ENCODE measurements at regions not wholly inside any gene's neighbourhood (a gene's known extent, or its start where the extent isn't known, plus 50 kb on each side); places are given as distances from the start of the nearest gene placed in this dataset.

DNA sequence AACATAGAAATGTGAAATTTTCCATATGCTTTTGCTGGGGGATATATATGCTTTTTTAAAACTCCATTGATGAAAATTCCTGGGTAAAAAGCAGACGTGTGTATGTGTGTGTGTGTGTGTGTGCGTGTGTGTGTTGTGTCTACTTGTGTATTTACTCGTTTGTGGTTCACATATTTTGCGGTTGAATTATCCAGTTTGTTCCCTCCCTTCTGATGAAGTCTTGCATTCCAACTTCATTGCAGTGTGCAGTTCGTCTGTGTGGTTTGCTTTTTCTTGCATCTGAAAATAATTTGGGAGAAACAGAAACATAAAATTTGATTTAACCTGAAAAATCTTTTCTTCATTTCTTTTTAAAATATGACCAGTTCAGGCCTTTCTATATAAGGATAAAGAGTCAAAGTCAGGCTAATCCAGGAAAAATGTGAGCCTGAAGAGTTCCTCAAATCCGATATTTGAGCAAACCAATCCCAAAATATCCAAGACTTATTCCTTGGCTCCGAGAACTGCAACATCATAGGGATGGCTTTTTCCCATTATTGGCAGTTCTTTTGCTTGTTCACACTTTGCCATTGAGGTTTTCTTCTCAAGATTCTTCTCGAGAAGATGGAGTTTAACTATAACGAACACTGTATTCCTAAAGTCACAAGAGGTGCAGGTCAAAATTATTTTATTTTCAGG, 202.2 kb upstream of the CCN2 start:
- no peak overlapping the region for H3K4me3 Mint-ChIP-seq
- no peaks in the 10 kb centered on the region for H3K36me3 Mint-ChIP-seq

DNA sequence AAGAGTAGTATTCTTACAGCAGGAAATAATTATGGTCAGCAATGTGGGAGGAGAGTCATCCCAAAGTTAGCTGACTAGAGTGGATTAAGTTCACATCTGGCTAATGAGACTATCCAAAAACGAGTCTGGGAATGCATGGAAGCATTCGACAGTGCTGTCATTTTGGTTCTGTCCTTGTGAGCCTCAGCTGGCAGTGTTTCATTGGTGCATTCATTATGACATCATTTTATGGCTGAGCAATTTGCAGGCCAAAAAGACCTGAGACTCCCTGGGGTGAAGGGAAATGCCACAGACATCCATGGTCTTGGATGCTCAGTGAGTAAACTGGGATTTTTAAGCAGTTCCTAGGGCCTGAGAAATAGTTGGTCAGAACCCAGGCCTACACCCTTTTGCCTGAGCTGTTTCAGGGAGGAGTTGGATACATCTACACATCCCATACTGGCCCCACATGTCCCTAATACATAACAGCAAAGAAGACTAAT, 196.4 kb upstream of the CCN2 start:
- no peaks in the 10 kb centered on the region for H3K27me3 Mint-ChIP-seq
- H3K9me3 Mint-ChIP-seq = peaks cover 0 to 4% (median 0%) of the 10 kb centered on the region in 7 donors
- H3K27me3 ChIP-seq (ENCODE audit: control insufficient read depth, insufficient read depth, low read length) = no peaks in the 10 kb centered on the region
- no peaks in the 10 kb centered on the region for H3K4me1 ChIP-seq (ENCODE audit: control insufficient read depth, insufficient read depth, low read length, poor library complexity, severe bottlenecking)
- H3K4me3 Mint-ChIP-seq = no peak overlapping the region
- no peaks in the 10 kb centered on the region for H3K36me3 ChIP-seq (ENCODE audit: control insufficient read depth, insufficient read depth, low read length)
- no peak for ATAC-seq (ENCODE audit: low read depth in 2 of 2)
- H3K4me3 ChIP-seq (ENCODE audit: low read depth, low read length) = no peak overlapping the region
- no peaks in the 10 kb centered on the region for H3K9me3 ChIP-seq (ENCODE audit: control insufficient read depth in 2 of 2, low read length in 2 of 2)
- DNase-seq = no peak
- no peaks in the 10 kb centered on the region for H3K36me3 Mint-ChIP-seq
- no peak overlapping the region for H3K27ac Mint-ChIP-seq
- no peak overlapping the region for H3K27ac ChIP-seq (ENCODE audit: insufficient read depth, low read length, poor library complexity, severe bottlenecking)
- H3K4me1 Mint-ChIP-seq = no peaks in the 10 kb centered on the region

More for the DNA sequence above, 202.2 kb upstream of the CCN2 start:
- no peaks in the 10 kb centered on the region for H3K4me1 ChIP-seq (ENCODE audit: control insufficient read depth, insufficient read depth, low read length, poor library complexity, severe bottlenecking)
- DNase-seq (no peak), ATAC-seq (ENCODE audit: low read depth in 2 of 2) (no peak)
- no peaks in the 10 kb centered on the region for H3K36me3 ChIP-seq (ENCODE audit: control insufficient read depth, insufficient read depth, low read length)
- no peak overlapping the region for H3K27ac ChIP-seq (ENCODE audit: insufficient read depth, low read length, poor library complexity, severe bottlenecking)
- H3K27me3 Mint-ChIP-seq = no peaks in the 10 kb centered on the region
- H3K4me3 ChIP-seq (ENCODE audit: low read depth, low read length) = no peak overlapping the region
- H3K9me3 Mint-ChIP-seq = peaks cover 0 to 5% (median 0%) of the 10 kb centered on the region in 7 donors
- H3K27ac Mint-ChIP-seq = no peak overlapping the region
- H3K27me3 ChIP-seq (ENCODE audit: control insufficient read depth, insufficient read depth, low read length) = no peaks in the 10 kb centered on the region
- no peaks in the 10 kb centered on the region for H3K9me3 ChIP-seq (ENCODE audit: control insufficient read depth in 2 of 2, low read length in 2 of 2)
- no peaks in the 10 kb centered on the region for H3K4me1 Mint-ChIP-seq

DNA sequence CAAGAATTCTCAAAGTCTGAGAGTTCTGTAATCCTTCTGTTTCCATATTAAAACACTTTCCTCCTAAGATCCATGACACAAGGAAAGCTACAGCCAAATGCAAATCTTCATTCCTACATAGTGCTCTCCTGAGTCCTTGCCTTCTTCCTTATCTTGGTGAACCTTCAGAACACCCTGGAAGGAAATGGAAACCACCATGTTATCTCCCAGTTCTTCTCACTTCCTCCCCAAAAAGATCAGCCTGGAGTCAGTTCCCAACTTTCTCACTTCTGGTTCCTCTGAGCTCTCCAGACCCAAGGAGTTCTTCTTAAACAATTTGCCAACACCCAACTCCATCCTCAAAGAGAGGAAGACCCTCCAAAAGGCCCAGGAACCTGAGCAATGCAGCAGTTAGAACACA, 193.3 kb upstream of the CCN2 start:
- Histone ChIP-seq H3K27me3 (ENCODE audit: control insufficient read depth, insufficient read depth, low read length) (no peaks in the 10 kb centered on the region), H3K4me1 (ENCODE audit: control insufficient read depth, insufficient read depth, low read length, poor library complexity, severe bottlenecking) (no peaks in the 10 kb centered on the region), H3K27ac (ENCODE audit: insufficient read depth, low read length, poor library complexity, severe bottlenecking) (no peak overlapping the region), H3K9me3 (ENCODE audit: control insufficient read depth in 2 of 2, low read length in 2 of 2) (no peaks in the 10 kb centered on the region), H3K36me3 (ENCODE audit: control insufficient read depth, insufficient read depth, low read length) (no peaks in the 10 kb centered on the region), H3K4me3 (ENCODE audit: low read depth, low read length) (no peak overlapping the region)
- DNase-seq = no peak
- ATAC-seq (ENCODE audit: low read depth in 2 of 2) = no peak
- H3K4me1 Mint-ChIP-seq = no peaks in the 10 kb centered on the region
- no peak overlapping the region for H3K4me3 Mint-ChIP-seq
- no peaks in the 10 kb centered on the region for H3K27me3 Mint-ChIP-seq
- no peaks in the 10 kb centered on the region for H3K9me3 Mint-ChIP-seq
- no peaks in the 10 kb centered on the region for H3K36me3 Mint-ChIP-seq
- no peak overlapping the region for H3K27ac Mint-ChIP-seq

DNA sequence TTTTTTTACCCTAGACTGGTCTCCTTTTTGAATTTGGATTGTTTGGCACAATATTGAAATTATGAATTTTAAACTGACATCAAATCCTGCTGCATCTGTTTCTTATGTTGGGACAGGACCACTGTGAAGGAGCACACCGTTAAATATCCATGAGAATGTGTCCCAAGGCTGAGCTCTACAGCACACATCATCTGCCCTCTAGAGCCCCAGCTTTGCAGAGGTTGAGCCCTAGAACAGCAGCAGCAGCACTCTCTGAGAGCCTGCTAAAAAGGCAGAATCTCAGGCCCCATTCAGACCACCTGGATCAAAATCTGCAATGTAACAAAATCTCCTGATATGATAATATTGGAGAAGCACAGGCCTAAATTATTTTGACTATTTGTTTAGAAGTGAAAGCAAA, 192.1 kb upstream of the CCN2 start:
- no peak overlapping the region for H3K27ac ChIP-seq (ENCODE audit: insufficient read depth, low read length, poor library complexity, severe bottlenecking)
- ATAC-seq (ENCODE audit: low read depth in 2 of 2) (no peak), DNase-seq (no peak)
- no peak overlapping the region for H3K4me3 Mint-ChIP-seq
- H3K4me1 Mint-ChIP-seq = no peaks in the 10 kb centered on the region
- H3K4me3 ChIP-seq (ENCODE audit: low read depth, low read length) = no peak overlapping the region
- no peaks in the 10 kb centered on the region for H3K9me3 Mint-ChIP-seq
- no peaks in the 10 kb centered on the region for H3K36me3 ChIP-seq (ENCODE audit: control insufficient read depth, insufficient read depth, low read length)
- no peaks in the 10 kb centered on the region for H3K27me3 Mint-ChIP-seq
- H3K36me3 Mint-ChIP-seq = no peaks in the 10 kb centered on the region
- no peaks in the 10 kb centered on the region for H3K9me3 ChIP-seq (ENCODE audit: control insufficient read depth in 2 of 2, low read length in 2 of 2)
- H3K27ac Mint-ChIP-seq = no peak overlapping the region
- no peaks in the 10 kb centered on the region for H3K27me3 ChIP-seq (ENCODE audit: control insufficient read depth, insufficient read depth, low read length)
- no peaks in the 10 kb centered on the region for H3K4me1 ChIP-seq (ENCODE audit: control insufficient read depth, insufficient read depth, low read length, poor library complexity, severe bottlenecking)

DNA sequence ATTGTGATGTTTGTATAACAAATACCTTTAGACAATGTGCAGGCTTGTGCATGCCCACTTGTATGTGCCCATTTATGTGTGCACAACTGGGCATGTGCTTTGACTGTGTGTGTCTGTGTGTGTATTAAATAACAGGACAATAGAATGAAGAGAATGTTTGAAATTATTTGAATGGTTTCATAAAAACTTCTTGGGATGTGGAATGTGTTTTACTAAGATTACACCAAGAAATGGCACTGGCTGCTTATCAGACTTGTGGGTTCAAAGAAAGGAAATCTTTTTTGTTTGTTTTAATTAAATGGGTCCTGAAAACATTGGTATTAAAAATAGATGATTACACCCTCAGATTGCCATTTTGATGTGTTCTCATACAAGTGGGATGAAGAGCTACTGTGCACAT, 191.6 kb upstream of the CCN2 start:
- Mint-ChIP-seq H3K4me3 (no peak overlapping the region), H3K27me3 (no peaks in the 10 kb centered on the region), H3K36me3 (no peaks in the 10 kb centered on the region)

DNA sequence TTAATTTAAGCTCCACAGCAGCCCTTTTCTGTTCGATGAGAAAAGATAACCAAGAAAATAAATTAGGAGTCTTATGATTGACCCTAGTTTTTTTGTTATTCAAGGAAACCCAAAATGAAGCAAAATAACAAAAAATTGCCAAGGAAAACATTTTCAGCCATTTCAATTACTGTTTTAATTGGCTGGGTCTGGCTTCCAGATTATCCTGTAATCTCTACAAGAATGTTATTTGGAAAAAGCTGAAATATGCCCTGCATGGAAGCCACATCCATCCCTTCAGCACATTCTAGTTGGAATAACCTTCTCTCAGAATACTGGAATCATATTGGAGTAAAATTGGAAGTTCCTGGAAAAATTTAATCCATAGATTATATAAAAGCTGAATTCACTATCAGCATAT, 191.1 kb upstream of the CCN2 start:
- Mint-ChIP-seq H3K9me3 (no peaks in the 10 kb centered on the region), H3K4me1 (no peaks in the 10 kb centered on the region), H3K36me3 (no peaks in the 10 kb centered on the region), H3K27ac (no peak overlapping the region), H3K4me3 (no peak overlapping the region), H3K27me3 (no peaks in the 10 kb centered on the region)
- Histone ChIP-seq H3K27me3 (ENCODE audit: control insufficient read depth, insufficient read depth, low read length) (no peaks in the 10 kb centered on the region), H3K36me3 (ENCODE audit: control insufficient read depth, insufficient read depth, low read length) (no peaks in the 10 kb centered on the region), H3K9me3 (ENCODE audit: control insufficient read depth in 2 of 2, low read length in 2 of 2) (no peaks in the 10 kb centered on the region), H3K4me1 (ENCODE audit: control insufficient read depth, insufficient read depth, low read length, poor library complexity, severe bottlenecking) (no peaks in the 10 kb centered on the region), H3K4me3 (ENCODE audit: low read depth, low read length) (no peak overlapping the region), H3K27ac (ENCODE audit: insufficient read depth, low read length, poor library complexity, severe bottlenecking) (no peak overlapping the region)
- ATAC-seq (ENCODE audit: low read depth in 2 of 2) (no peak), DNase-seq (no peak)

More for the DNA sequence above, 191.6 kb upstream of the CCN2 start:
- DNase-seq = no peak
- Histone ChIP-seq H3K27me3 (ENCODE audit: control insufficient read depth, insufficient read depth, low read length) (no peaks in the 10 kb centered on the region), H3K4me1 (ENCODE audit: control insufficient read depth, insufficient read depth, low read length, poor library complexity, severe bottlenecking) (no peaks in the 10 kb centered on the region), H3K27ac (ENCODE audit: insufficient read depth, low read length, poor library complexity, severe bottlenecking) (no peak overlapping the region), H3K4me3 (ENCODE audit: low read depth, low read length) (no peak overlapping the region), H3K9me3 (ENCODE audit: control insufficient read depth in 2 of 2, low read length in 2 of 2) (no peaks in the 10 kb centered on the region), H3K36me3 (ENCODE audit: control insufficient read depth, insufficient read depth, low read length) (no peaks in the 10 kb centered on the region)
- no peaks in the 10 kb centered on the region for H3K9me3 Mint-ChIP-seq
- no peak for ATAC-seq (ENCODE audit: low read depth in 2 of 2)
- H3K4me1 Mint-ChIP-seq = no peaks in the 10 kb centered on the region
- no peak overlapping the region for H3K27ac Mint-ChIP-seq

DNA sequence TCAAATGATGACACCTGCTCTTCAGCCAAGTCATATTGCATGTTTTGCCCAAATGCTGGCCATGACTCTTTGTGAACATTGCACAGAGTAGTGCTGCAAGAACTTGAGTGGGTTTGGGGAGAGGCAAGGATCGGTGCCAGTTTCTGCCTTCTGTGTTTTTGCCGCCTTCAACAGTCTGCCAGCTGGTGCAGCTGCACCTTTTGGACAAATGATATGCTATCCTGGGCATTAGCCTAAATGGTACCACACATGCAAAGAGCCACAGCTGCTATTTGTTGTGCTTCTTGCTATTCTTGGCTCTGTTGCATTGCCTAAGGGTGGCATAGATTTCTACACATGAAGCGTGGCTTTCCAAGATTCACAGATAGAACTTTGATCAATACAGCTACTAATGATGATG, 189.0 kb upstream of the CCN2 start:
- ATAC-seq (ENCODE audit: low read depth in 2 of 2) = no peak
- H3K27me3 ChIP-seq (ENCODE audit: control insufficient read depth, insufficient read depth, low read length) = no peaks in the 10 kb centered on the region
- no peaks in the 10 kb centered on the region for H3K9me3 ChIP-seq (ENCODE audit: control insufficient read depth in 2 of 2, low read length in 2 of 2)
- H3K27ac ChIP-seq (ENCODE audit: insufficient read depth, low read length, poor library complexity, severe bottlenecking) = no peak overlapping the region
- H3K4me1 ChIP-seq (ENCODE audit: control insufficient read depth, insufficient read depth, low read length, poor library complexity, severe bottlenecking) = no peaks in the 10 kb centered on the region
- DNase-seq = no peak
- H3K36me3 ChIP-seq (ENCODE audit: control insufficient read depth, insufficient read depth, low read length) = no peaks in the 10 kb centered on the region
- H3K36me3 Mint-ChIP-seq = no peaks in the 10 kb centered on the region
- no peak overlapping the region for H3K4me3 ChIP-seq (ENCODE audit: low read depth, low read length)
- H3K9me3 Mint-ChIP-seq = no peaks in the 10 kb centered on the region
- no peak overlapping the region for H3K27ac Mint-ChIP-seq
- H3K27me3 Mint-ChIP-seq = no peaks in the 10 kb centered on the region
- no peak overlapping the region for H3K4me3 Mint-ChIP-seq
- no peaks in the 10 kb centered on the region for H3K4me1 Mint-ChIP-seq

DNA sequence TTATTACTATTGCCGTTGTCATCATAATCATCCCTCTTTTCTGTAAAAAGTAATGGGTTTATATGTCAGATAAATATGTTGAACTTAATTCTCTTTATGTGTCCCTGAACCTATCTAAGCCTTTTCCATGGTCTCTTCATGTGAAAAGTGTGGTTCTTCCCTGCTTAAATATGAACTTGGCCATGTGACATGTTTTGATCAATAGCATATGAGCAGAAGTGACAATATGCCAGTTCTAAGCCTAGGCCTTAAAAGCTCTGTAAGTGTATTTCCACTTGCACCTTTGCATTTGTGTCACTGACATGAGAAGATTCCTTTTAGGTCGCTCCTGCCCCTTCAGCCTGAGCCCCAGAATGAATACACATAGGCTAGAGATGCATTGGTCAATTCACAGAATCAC, 188.4 kb upstream of the CCN2 start:
- Histone ChIP-seq H3K4me1 (ENCODE audit: control insufficient read depth, insufficient read depth, low read length, poor library complexity, severe bottlenecking) (no peaks in the 10 kb centered on the region), H3K27me3 (ENCODE audit: control insufficient read depth, insufficient read depth, low read length) (no peaks in the 10 kb centered on the region), H3K9me3 (ENCODE audit: control insufficient read depth in 2 of 2, low read length in 2 of 2) (no peaks in the 10 kb centered on the region), H3K36me3 (ENCODE audit: control insufficient read depth, insufficient read depth, low read length) (no peaks in the 10 kb centered on the region), H3K4me3 (ENCODE audit: low read depth, low read length) (no peak overlapping the region), H3K27ac (ENCODE audit: insufficient read depth, low read length, poor library complexity, severe bottlenecking) (no peak overlapping the region)
- Mint-ChIP-seq H3K27me3 (no peaks in the 10 kb centered on the region), H3K4me3 (no peak overlapping the region), H3K27ac (no peak overlapping the region), H3K9me3 (peaks cover 0 to under 1% (median 0%) of the 10 kb centered on the region in 7 donors), H3K36me3 (no peaks in the 10 kb centered on the region), H3K4me1 (no peaks in the 10 kb centered on the region)
- DNase-seq (no peak), ATAC-seq (ENCODE audit: low read depth in 2 of 2) (no peak)
